Thymus (tissue), 11 donors: ENCODE measurements at regions not wholly inside any gene's neighbourhood (a gene's known extent, or its start where the extent isn't known, plus 50 kb on each side); places are given as distances from the start of the nearest gene placed in this dataset.

Source experiments
- DNase-seq, 9 donors: peaks; one replicate each; pipeline ENCODE4 v3.0.0-alpha.2; 2013; ENCODE audit warnings: low spot score in 9 of 9, low read depth in 6 of 9, missing footprints in 1 of 9
- H3K27ac ChIP-seq, 2 donors: one replicate each; pipeline ENCODE4 v1.5.1; 2013; ENCODE audit warnings: control low read depth in 1 of 2, low read depth in 1 of 2, low read length in 1 of 2, mild to moderate bottlenecking in 1 of 2, moderate library complexity in 1 of 2
- H3K27me3 ChIP-seq, 2 donors: one replicate each; pipeline ENCODE4 v1.5.1; 2013; ENCODE audit warnings: low read length in 1 of 2; ENCODE audit not compliant: control insufficient read depth in 2 of 2, insufficient read depth in 1 of 2
- H3K36me3 ChIP-seq, 2 donors: one replicate each; pipeline ENCODE4 v1.5.1; 2013; ENCODE audit warnings: low read length in 1 of 2, mild to moderate bottlenecking in 1 of 2, moderate library complexity in 1 of 2; ENCODE audit not compliant: control insufficient read depth in 2 of 2, insufficient read depth in 2 of 2
- H3K4me1 ChIP-seq, 2 donors: one replicate each; pipeline ENCODE4 v1.5.1; 2013; ENCODE audit warnings: low read length in 2 of 2; ENCODE audit not compliant: control insufficient read depth in 2 of 2, insufficient read depth in 2 of 2
- H3K4me3 ChIP-seq, 2 donors: one replicate each; pipeline ENCODE4 v1.5.1; 2013; ENCODE audit warnings: low read length in 2 of 2, control low read depth in 1 of 2, mild to moderate bottlenecking in 1 of 2
- H3K9me3 ChIP-seq, 2 donors: one replicate each; pipeline ENCODE4 v1.5.1; 2013; ENCODE audit warnings: low read length in 1 of 2, mild to moderate bottlenecking in 1 of 2; ENCODE audit not compliant: control insufficient read depth in 2 of 2, insufficient read depth in 1 of 2
- WGBS: extraction: QIAGEN DNeasy Blood & Tissue Kit; methylation state at CpG from one replicate; pipeline ENCODE4 v1.1.7; 2013; 5-methylcytosine and 5-hydroxymethylcytosine counted together
- donor health status: healthy.

DNA sequence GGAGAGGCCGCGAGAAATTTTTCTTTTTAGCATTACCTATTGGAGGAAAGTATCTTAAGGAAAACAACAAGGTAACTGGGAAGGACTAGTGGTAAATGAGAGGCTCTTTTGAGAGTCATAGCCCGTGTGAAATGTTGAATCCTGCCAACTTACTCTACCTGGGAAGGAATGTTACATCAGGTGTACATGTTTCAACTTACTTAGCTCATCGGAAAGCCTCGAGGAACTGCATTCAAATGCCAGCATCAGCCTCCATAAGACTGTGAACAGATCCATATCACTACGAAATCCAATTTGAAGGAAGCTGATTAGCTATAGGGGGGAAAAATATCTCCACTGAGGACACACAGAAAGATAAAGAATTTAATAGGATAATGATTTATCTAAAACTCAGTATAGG, 72.3 kb upstream of the PDZRN3 start:
- Histone ChIP-seq H3K27ac (no peak overlapping the region), H3K4me3 (no peak overlapping the region), H3K27me3 (no peaks in the 10 kb centered on the region), H3K4me1 (no peaks in the 10 kb centered on the region), H3K9me3 (no peaks in the 10 kb centered on the region), H3K36me3 (no peaks in the 10 kb centered on the region)
- WGBS = 69% methylated on average over 6 of the region's 6 CpGs
- no peak for DNase-seq

DNA sequence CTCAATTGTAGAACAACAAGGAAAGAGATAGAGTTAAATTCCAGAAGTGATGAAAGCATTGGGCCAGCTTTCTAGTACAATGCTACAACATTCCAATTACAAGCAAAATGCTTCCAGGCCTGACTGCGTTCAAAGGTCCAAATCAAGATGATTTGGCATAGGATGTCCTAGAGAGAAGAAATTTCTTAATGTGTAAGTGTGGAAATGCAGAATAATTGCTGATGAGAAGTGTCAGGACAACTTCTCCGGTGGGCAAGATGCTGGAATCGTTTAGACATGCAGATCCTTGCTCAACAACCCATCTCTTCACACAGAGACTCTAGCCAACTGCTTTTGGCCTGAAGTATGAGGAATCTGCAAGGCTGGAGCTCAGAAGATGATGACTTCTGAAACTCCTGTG, 71.1 kb upstream of the PDZRN3 start:
- whole genome bisulfite sequencing = 86% methylated on average over 3 of the region's 3 CpGs
- H3K27me3 ChIP-seq = no peaks in the 10 kb centered on the region
- no peaks in the 10 kb centered on the region for H3K4me1 ChIP-seq
- H3K36me3 ChIP-seq = no peaks in the 10 kb centered on the region
- DNase-seq = no peak
- no peak overlapping the region for H3K27ac ChIP-seq
- no peak overlapping the region for H3K4me3 ChIP-seq
- no peaks in the 10 kb centered on the region for H3K9me3 ChIP-seq

DNA sequence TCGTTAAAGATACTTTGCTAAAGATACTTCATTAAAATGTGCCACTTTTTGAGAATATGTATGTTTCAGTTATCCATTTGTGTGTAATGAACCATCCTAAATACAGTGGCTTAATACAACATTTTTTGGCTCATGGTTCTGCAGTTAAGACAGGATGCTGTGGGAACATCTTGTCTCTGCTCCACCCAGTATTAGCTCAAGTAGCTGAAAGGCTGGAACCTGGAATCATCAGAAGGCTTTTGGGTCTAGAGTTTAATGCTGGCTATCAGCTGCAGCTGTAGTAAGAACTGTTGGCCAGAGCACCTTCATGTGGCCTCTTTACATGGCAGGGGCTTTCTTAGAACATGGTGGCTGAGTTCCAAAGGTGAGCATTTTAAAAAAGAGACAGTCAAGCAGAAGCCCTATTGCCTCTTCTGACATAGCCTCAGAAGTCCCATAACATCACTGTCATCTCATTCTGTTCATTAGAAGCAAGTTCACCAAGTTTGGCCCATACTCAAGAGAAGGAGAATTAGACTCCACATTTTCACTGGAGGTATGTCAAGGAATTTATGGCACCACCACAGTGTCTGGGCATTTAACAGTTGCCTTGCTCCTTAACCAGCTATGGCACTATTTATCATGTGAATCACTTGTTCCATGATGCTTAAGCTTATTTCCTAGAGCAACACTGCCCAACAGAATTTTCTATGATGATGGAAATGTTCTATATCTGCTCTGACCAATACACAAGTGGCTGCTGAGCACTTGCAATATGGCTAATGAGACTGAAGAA, 70.4 kb upstream of the PDZRN3 start:
- H3K36me3 ChIP-seq = no peaks in the 10 kb centered on the region
- no peak overlapping the region for H3K27ac ChIP-seq
- no peaks in the 10 kb centered on the region for H3K4me1 ChIP-seq
- WGBS = 87% methylated on average over 1 of the region's 1 CpG
- H3K27me3 ChIP-seq = no peaks in the 10 kb centered on the region
- no peak overlapping the region for H3K4me3 ChIP-seq
- no peaks in the 10 kb centered on the region for H3K9me3 ChIP-seq
- DNase-seq = no peak

GRCh38 chr3:73687106-73688004, 62.6 kb upstream of the PDZRN3 start:
- Histone ChIP-seq H3K27ac (no peak overlapping the region), H3K9me3 (no peaks in the 10 kb centered on the region), H3K4me3 (no peak overlapping the region), H3K36me3 (no peaks in the 10 kb centered on the region), H3K27me3 (no peaks in the 10 kb centered on the region), H3K4me1 (no peaks in the 10 kb centered on the region)
- no peak for DNase-seq
- 92% methylated on average over 5 of the region's 5 CpGs for WGBS

GRCh38 chr3:73685061-73685460, 60.3 kb upstream of the PDZRN3 start:
- H3K27me3 ChIP-seq = no peaks in the 10 kb centered on the region
- no peaks in the 10 kb centered on the region for H3K4me1 ChIP-seq
- 62% methylated on average over 4 of the region's 4 CpGs for WGBS
- no peak overlapping the region for H3K4me3 ChIP-seq
- no peak for DNase-seq
- H3K9me3 ChIP-seq = no peaks in the 10 kb centered on the region
- no peak overlapping the region for H3K27ac ChIP-seq
- H3K36me3 ChIP-seq = no peaks in the 10 kb centered on the region

GRCh38 chr3:73683706-73684105, 59.0 kb upstream of the PDZRN3 start:
- no peaks in the 10 kb centered on the region for H3K27me3 ChIP-seq
- no peaks in the 10 kb centered on the region for H3K9me3 ChIP-seq
- no peaks in the 10 kb centered on the region for H3K36me3 ChIP-seq
- no peak overlapping the region for H3K27ac ChIP-seq
- no peaks in the 10 kb centered on the region for H3K4me1 ChIP-seq
- WGBS = 96% methylated on average over 5 of the region's 5 CpGs
- no peak for DNase-seq
- no peak overlapping the region for H3K4me3 ChIP-seq

- WGBS = 93% methylated on average over 6 of the region's 6 CpGs
- H3K27ac ChIP-seq = no peak overlapping the region
- H3K4me1 ChIP-seq = no peaks in the 10 kb centered on the region
- no peak overlapping the region for H3K4me3 ChIP-seq
- H3K9me3 ChIP-seq = no peaks in the 10 kb centered on the region
- no peak for DNase-seq
- H3K36me3 ChIP-seq = no peaks in the 10 kb centered on the region
- H3K27me3 ChIP-seq = no peaks in the 10 kb centered on the region
These were observed 56.9 kb upstream of the PDZRN3 start for GRCh38 chr3:73681610-73682009.

DNA sequence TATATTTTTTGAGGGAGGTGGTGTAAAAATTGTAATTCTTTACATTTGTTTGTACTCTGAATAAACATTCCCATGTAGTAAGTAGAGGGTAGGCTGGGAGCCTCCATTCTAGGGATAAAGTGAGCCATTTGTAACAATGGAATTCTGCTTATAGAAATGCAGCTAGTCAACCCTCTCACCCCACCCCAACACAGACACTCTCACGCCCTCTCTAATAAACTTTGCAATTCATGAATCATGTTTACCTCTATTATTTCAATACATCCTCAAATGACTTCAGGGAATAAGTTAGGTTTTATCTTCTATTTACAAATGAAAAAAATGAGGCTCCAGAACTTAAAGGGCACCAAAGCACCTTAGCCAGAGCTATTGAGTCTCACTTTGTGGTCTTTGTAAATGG, 56.5 kb upstream of the PDZRN3 start:
- Histone ChIP-seq H3K27me3 (no peaks in the 10 kb centered on the region), H3K4me1 (no peaks in the 10 kb centered on the region), H3K4me3 (no peak overlapping the region), H3K27ac (no peak overlapping the region), H3K36me3 (no peaks in the 10 kb centered on the region), H3K9me3 (no peaks in the 10 kb centered on the region)
- no peak for DNase-seq
- 97% methylated on average over 1 of the region's 1 CpG for WGBS

GRCh38 chr3:73680391-73681095, 55.8 kb upstream of the PDZRN3 start:
- 84% methylated on average over 8 of the region's 8 CpGs for whole genome bisulfite sequencing

More at GRCh38 chr3:73680391-73681095, 55.8 kb upstream of the PDZRN3 start:
- H3K27me3 ChIP-seq = no peaks in the 10 kb centered on the region
- no peak overlapping the region for H3K4me3 ChIP-seq
- H3K9me3 ChIP-seq = no peaks in the 10 kb centered on the region
- no peak for DNase-seq
- H3K27ac ChIP-seq = no peak overlapping the region
- H3K4me1 ChIP-seq = no peaks in the 10 kb centered on the region
- H3K36me3 ChIP-seq = no peaks in the 10 kb centered on the region
